HL-60 (cell line): ENCODE measurements at regions not wholly inside any gene's neighbourhood (a gene's known extent, or its start where the extent isn't known, plus 50 kb on each side); places are given as distances from the start of the nearest gene placed in this dataset.

Experiments
- DNase-seq, 2 experiments: peaks; one replicate each; pipeline ENCODE4 v3.0.0-alpha.2; 2010 to 2020; ENCODE audit warnings: low read depth in 1 of 2, low spot score in 1 of 2
- H3K27ac ChIP-seq: fragments of 250-450 bp; sonication (Bioruptor Pico); replicated peaks from 2 replicates; pipeline ENCODE4 v1.5.1; 2020; ENCODE audit warnings: mild to moderate bottlenecking, moderate library complexity
- H3K27me3 ChIP-seq: fragments of 250-450 bp; sonication (Bioruptor Pico); 2 replicates; pipeline ENCODE4 v1.5.1; 2021; ENCODE audit warnings: mild to moderate bottlenecking, moderate library complexity; ENCODE audit not compliant: insufficient read depth, poor library complexity, severe bottlenecking
- H3K4me3 ChIP-seq: replicated peaks from 2 replicates; pipeline ENCODE4 v1.5.1; 2011; ENCODE audit warnings: mild to moderate bottlenecking, control low read depth, low read length; ENCODE audit not compliant: insufficient read depth
- GABPA ChIP-seq: IDR thresholded peaks from 2 replicates; pipeline ENCODE4 v1.6.1; 2012; ENCODE audit warnings: low read depth
- POLR2AphosphoS5 ChIP-seq: IDR thresholded peaks from 2 replicates; pipeline ENCODE4 v1.6.1; 2012; ENCODE audit warnings: low read depth
- SPI1 ChIP-seq: IDR thresholded peaks from 2 replicates; pipeline ENCODE4 v1.6.1; 2012; ENCODE audit warnings: low read depth, mild to moderate bottlenecking, borderline replicate concordance
- TF ChIP-seq, protein P1 (sequence below): IDR thresholded peaks from one replicate; pipeline ENCODE4 v1.5.1; 2011; ENCODE audit warnings: low read length, control low read depth, inconsistent platforms; ENCODE audit not compliant: insufficient read depth
- TF ChIP-seq, protein P2 (sequence below): IDR thresholded peaks from 2 replicates; pipeline ENCODE4 v1.6.1; 2012; ENCODE audit warnings: low read depth; ENCODE audit not compliant: insufficient replicate concordance

DNA sequence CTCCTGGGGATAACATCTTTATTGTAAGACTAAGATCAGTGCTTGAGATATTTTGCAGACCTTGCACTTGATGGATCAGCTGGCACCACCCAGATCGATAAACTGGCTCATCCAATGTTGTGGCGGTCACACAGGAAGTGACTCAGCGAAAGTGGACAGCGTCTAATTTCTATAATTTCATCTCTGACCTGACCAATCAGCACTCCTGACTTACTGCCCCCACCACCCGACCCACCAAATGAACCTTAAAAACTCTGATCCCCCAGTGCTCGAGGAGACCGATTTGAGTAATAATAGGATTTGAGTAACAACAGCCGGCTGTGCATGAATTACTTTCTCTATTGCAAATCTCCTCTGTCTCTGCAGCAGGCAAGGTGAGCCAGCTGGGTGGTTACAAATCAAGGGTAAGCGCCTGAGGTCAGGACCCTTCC is 62.7 kb upstream of the RNU6-1 start:
- no peaks in the 10 kb centered on the region for H3K27me3 ChIP-seq
- no peak for DNase-seq
- H3K27ac ChIP-seq, result no peak overlapping the region
- TF ChIP-seq, protein P1, sequence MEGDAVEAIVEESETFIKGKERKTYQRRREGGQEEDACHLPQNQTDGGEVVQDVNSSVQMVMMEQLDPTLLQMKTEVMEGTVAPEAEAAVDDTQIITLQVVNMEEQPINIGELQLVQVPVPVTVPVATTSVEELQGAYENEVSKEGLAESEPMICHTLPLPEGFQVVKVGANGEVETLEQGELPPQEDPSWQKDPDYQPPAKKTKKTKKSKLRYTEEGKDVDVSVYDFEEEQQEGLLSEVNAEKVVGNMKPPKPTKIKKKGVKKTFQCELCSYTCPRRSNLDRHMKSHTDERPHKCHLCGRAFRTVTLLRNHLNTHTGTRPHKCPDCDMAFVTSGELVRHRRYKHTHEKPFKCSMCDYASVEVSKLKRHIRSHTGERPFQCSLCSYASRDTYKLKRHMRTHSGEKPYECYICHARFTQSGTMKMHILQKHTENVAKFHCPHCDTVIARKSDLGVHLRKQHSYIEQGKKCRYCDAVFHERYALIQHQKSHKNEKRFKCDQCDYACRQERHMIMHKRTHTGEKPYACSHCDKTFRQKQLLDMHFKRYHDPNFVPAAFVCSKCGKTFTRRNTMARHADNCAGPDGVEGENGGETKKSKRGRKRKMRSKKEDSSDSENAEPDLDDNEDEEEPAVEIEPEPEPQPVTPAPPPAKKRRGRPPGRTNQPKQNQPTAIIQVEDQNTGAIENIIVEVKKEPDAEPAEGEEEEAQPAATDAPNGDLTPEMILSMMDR, result no peak
- TF ChIP-seq GABPA, result no peak
- TF ChIP-seq, protein P2, sequence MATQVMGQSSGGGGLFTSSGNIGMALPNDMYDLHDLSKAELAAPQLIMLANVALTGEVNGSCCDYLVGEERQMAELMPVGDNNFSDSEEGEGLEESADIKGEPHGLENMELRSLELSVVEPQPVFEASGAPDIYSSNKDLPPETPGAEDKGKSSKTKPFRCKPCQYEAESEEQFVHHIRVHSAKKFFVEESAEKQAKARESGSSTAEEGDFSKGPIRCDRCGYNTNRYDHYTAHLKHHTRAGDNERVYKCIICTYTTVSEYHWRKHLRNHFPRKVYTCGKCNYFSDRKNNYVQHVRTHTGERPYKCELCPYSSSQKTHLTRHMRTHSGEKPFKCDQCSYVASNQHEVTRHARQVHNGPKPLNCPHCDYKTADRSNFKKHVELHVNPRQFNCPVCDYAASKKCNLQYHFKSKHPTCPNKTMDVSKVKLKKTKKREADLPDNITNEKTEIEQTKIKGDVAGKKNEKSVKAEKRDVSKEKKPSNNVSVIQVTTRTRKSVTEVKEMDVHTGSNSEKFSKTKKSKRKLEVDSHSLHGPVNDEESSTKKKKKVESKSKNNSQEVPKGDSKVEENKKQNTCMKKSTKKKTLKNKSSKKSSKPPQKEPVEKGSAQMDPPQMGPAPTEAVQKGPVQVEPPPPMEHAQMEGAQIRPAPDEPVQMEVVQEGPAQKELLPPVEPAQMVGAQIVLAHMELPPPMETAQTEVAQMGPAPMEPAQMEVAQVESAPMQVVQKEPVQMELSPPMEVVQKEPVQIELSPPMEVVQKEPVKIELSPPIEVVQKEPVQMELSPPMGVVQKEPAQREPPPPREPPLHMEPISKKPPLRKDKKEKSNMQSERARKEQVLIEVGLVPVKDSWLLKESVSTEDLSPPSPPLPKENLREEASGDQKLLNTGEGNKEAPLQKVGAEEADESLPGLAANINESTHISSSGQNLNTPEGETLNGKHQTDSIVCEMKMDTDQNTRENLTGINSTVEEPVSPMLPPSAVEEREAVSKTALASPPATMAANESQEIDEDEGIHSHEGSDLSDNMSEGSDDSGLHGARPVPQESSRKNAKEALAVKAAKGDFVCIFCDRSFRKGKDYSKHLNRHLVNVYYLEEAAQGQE, result no peak
- TF ChIP-seq SPI1, result no peak
- TF ChIP-seq POLR2AphosphoS5, result no peak
- H3K4me3 ChIP-seq, result no peak overlapping the region

DNA sequence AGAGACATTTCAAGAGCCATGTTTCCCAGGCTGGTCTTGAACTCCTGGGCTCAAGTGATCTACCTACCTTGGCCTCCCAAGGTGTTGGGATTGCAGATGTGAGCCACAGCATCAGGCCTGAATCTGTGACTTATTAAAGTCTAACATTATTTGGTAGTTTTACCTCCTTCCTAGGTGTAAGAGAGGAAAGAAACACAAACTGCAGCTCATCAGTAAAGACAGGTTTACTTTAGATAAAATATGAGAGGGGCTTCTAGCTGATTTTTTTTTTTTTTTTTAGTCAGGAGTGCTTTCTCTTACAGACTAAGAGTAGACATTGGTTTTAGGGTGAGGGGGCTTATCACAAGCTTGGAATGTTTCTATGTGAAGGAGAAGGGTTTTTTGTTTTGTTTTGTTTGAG is 63.9 kb upstream of the RNU6-1 start:
- TF ChIP-seq GABPA (no peak), SPI1 (no peak), POLR2AphosphoS5 (no peak)
- TF ChIP-seq, protein P1, result no peak
- TF ChIP-seq, protein P2, result no peak
- Histone ChIP-seq H3K27ac (no peak overlapping the region), H3K4me3 (no peak overlapping the region), H3K27me3 (no peaks in the 10 kb centered on the region)
- DNase-seq, result no peak

DNA sequence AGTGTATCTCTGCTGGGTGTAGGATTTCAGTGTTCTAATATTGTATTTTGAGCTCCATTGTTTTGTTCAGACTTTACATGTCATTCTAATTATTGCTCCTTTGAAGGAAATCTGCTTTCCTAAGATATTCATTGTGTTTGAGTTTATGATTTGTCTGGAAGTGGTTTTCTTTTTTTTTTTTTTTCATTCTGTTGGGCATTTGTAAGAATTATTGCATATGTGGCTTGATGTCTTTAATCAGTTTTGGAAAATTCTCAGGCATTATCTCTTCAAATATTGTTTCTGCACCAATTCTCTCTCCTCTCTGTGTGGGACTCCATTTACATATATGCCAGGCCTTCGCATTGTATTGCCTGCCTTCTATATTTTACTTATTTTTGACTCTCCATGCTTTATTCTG is 65.8 kb upstream of the RNU6-1 start:
- TF ChIP-seq SPI1 (no peak), POLR2AphosphoS5 (no peak), GABPA (no peak)
- TF ChIP-seq, protein P2, result no peak
- TF ChIP-seq, protein P1, result no peak
- H3K27me3 ChIP-seq, result no peaks in the 10 kb centered on the region
- H3K4me3 ChIP-seq, result no peak overlapping the region
- no peak overlapping the region for H3K27ac ChIP-seq
- DNase-seq, result no peak
